Stimulated activated CD4-positive, alpha-beta T cell treated with anti-CD3 and anti-CD28 coated beads, TNF-alpha, amount 100 ng/mL, for 24 hours (primary cell): ENCODE measurements at regions not wholly inside any gene's neighbourhood (a gene's known extent, or its start where the extent isn't known, plus 50 kb on each side); places are given as distances from the start of the nearest gene placed in this dataset.

Experiments used
- DNase-seq, 3 experiments: peaks; one replicate each; pipeline ENCODE4 v3.0.0-alpha.2; 2020; ENCODE audit warnings: low read depth in 3 of 3

- no peak for DNase-seq
Observed at GRCh38 chr5:5798041-5798440, 375.6 kb downstream of the ICE1 start.

DNA sequence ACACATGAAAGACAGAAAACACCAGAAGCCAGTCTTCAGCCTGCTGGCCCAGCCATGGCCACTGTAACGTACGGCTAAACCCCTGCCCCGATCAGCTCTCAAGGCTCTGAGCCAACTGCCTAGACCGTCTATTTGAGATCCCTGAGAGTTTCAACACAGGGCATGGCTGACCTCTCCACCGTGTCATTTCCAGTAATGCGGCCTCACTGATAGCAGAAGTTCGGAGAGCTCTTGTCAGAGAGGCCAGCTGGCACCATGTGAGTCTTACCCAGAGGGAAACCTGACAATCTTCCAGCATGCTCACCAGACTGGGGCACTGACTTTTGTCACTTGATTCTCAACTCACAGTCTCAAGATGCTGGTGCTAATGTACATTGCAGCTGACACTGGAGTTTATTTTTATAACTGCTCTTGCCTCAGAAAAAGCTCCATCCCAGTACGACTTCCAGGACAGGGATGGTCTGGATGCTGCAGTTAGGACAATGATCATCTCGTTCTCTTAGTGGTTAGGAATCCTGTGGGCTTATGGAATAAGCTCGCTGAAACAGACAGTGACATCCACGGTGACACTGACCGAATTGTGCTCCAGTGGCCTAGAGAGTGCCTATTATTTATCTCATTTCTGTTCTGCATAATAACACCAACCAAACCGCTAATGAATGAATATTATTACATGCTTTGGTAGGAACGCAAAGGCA is 372.7 kb downstream of the ICE1 start:
- no peak for DNase-seq

GRCh38 chr5:5794118-5794560 is 371.7 kb downstream of the ICE1 start:
- DNase-seq, result no peak

GRCh38 chr5:5793242-5794117 is 371.0 kb downstream of the ICE1 start:
- DNase-seq, result no peak

GRCh38 chr5:5792106-5792505 is 369.6 kb downstream of the ICE1 start:
- DNase-seq, result no peak

GRCh38 chr5:5788793-5789192 is 366.3 kb downstream of the ICE1 start:
- no peak for DNase-seq

- DNase-seq, result no peak
Observed at GRCh38 chr5:5787373-5787772, 364.9 kb downstream of the ICE1 start.

DNA sequence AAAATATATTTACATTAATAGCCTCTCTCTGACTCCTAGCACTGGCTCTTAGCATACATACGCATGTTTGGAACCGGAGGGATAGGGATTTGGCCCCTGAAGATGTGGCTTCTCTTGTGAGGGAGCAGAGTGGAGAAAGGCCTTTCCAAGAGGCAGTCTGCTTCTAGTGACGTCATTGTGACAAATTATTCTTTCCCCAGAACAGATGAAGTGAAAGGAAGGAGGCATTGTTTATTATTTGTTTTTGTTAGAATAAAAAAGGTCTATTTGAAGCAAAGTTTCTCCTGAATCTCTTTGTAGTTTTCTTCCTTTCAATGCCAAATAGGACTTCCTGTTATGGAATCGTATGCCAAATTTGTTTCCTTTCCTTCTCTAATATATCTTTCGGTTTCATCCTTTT is 361.6 kb downstream of the ICE1 start:
- DNase-seq, result no peak

GRCh38 chr5:5783021-5783420 is 360.5 kb downstream of the ICE1 start:
- no peak for DNase-seq

DNA sequence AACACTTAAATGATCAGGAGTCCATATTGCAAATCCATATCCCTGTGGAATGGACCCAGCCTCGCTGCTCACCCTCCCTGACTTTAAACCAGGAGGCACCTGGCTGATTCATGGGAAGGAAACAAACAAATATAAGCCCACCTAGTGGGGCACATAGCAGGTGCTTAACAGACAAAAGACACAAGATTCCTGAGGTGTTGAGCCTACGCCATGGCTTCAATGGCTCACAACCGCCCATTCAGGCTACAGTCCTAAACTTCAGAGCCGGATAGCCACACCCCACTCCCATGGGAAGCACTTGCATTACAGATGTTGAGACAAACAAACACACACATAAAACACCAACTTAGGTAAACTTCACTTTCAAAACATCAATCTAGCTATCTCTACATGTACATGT is 359.9 kb downstream of the ICE1 start:
- DNase-seq, result no peak

DNA sequence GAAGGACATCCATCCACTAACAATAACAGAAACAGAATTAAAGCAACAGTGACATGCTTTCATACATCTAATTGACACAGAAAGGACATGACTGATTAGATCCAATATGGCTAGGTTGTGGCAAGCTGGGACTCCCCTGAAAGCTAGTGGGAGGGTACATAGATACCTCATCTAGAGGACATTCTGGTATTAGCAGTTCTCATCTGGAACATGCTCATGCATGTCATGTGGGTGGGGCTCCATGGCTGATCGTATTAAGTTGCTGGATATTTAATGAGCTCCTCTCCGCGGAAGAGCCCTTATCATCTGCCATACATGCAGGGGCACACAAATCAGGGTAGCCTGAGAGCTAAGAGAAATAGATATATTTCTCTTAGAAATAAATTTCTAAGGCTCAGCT is 358.9 kb downstream of the ICE1 start:
- DNase-seq, result no peak

DNA sequence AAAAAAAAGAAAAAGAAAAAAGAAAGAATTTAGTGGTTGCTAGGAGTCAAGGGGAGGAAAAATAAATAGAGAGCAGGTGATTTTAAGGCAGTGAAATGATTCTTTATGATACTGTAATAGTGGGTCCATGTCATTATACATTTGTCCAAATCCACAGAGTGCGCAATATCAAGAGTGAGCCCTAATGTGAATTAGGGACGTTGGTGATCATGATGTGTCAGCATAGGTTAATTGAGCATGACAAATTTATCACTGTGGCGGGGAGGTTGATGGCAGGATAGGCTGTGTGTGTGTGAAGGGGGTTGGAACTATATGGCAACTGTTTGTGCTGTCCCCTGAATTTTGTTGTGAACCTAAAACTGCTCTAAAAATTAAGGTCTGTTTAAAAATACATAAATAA is 357.8 kb downstream of the ICE1 start:
- DNase-seq, result no peak

- no peak for DNase-seq
Observed at GRCh38 chr5:5777013-5777412, 354.5 kb downstream of the ICE1 start.

- DNase-seq, result no peak
Observed at GRCh38 chr5:5772202-5772601, 349.7 kb downstream of the ICE1 start.

DNA sequence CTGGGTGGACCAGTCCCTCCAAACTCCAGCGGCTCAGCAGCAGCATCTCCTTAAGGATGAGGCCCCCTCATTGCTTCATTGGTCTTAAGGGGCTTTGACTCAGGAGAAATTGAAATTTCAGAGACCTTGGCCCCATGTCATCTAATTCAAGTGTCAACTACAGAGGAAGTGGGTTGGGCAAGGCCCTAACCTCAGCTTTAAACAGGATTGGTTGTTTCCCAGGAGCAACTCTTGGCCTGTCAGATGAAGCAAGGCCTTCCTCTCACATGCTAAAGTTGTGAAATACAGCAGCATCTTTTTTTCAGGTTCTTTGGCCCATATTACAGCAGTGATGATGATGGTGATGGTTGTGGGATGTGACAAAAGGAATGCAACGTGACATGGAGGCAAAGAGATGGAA is 348.3 kb downstream of the ICE1 start:
- no peak for DNase-seq

- DNase-seq, result no peak
Observed at GRCh38 chr5:5767286-5767928, 344.9 kb downstream of the ICE1 start.

GRCh38 chr5:5765066-5765850 is 342.8 kb downstream of the ICE1 start:
- no peak for DNase-seq

DNA sequence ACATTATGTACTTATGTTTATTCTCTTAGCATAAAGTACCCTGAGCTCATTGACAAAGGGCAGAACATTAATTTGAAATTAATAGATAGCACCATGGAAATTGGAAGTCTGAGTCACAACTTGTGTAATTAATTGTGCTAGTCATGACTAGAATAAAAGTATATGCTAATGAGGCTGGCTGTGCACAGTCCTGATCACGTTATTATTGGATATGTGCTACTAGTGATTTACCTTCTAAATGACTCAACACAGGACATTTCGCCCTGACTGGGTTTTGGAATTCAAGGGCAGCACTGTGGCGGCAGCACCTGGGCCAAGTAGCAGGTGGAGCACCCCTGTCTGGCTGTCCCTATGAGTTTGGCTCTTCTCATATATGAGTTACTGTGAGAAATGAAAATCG is 341.8 kb downstream of the ICE1 start:
- no peak for DNase-seq

GRCh38 chr5:5756762-5757161 is 334.3 kb downstream of the ICE1 start:
- DNase-seq, result no peak

- DNase-seq, result no peak
Observed at GRCh38 chr5:5755888-5756287, 333.4 kb downstream of the ICE1 start.

GRCh38 chr5:5752844-5753243 is 330.4 kb downstream of the ICE1 start:
- no peak for DNase-seq

DNA sequence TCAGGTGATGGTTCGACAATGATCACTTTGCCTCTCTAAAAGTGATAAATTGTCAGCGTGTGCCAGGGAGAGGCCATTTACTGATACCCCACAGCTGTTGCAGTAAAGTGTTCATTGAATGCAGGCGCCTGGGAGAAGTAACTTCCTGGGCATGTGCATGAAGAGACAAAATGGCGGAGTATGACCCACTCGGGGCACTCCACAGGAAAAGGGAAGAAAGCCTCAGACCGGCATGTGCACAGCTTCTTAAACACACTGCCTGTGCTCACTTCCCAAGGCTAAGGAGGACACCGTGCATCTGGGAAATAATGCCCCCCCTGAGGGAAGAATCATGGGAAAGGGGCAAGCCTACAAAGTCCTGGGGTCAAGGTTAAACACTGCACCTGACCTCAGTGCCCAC is 329.5 kb downstream of the ICE1 start:
- no peak for DNase-seq
